WTC11 (cell line): ENCODE measurements at regions not wholly inside any gene's neighbourhood (a gene's known extent, or its start where the extent isn't known, plus 50 kb on each side); places are given as distances from the start of the nearest gene placed in this dataset.

ENCODE experiments used
- ATAC-seq: fragments of 200-7000 bp; cut with Tn5 transposase; 2 replicates; pipeline ENCODE4 v1.10.0; 2021; ENCODE audit warnings: mild to moderate bottlenecking, moderate library complexity
- CTCF ChIA-PET: fragments of 300-600 bp; sonication (Branson Sonifier 250); formaldehyde crosslinking; loops from one replicate; lab custom pipeline; 2021; ENCODE audit warnings: antibody characterized with exemption; lab: Charles Lee
- POLR2A ChIA-PET: fragments of 350-600 bp; sonication (Branson Sonifier 250); formaldehyde crosslinking; loops from one replicate; lab custom pipeline; 2021; ENCODE audit warnings: antibody characterized with exemption; lab: Charles Lee
- DNase-seq: peaks from one replicate; pipeline ENCODE4 v3.0.0; 2021; ENCODE audit warnings: low spot score
- H3K27ac Mint-ChIP-seq: 2 replicates; pipeline ENCODE4 v1.8.0; 2021; ENCODE audit warnings: mixed read lengths
- H3K27me3 Mint-ChIP-seq: 2 replicates; pipeline ENCODE4 v1.8.0; 2021; ENCODE audit warnings: low read depth, mild to moderate bottlenecking, moderate library complexity, mixed read lengths
- H3K36me3 Mint-ChIP-seq: 2 replicates; pipeline ENCODE4 v1.8.0; 2021; ENCODE audit warnings: mixed read lengths
- H3K4me1 Mint-ChIP-seq: 2 replicates; pipeline ENCODE4 v1.8.0; 2022; ENCODE audit warnings: mixed read lengths
- H3K4me3 Mint-ChIP-seq: 2 replicates; pipeline ENCODE4 v1.8.0; 2021; ENCODE audit warnings: mild to moderate bottlenecking, moderate library complexity, mixed read lengths
- H3K9me3 Mint-ChIP-seq: 2 replicates; pipeline ENCODE4 v1.8.0; 2021; ENCODE audit warnings: mixed read lengths
- AFF4 ChIP-seq: sonication (generic); formaldehyde crosslinking; IDR thresholded peaks from 2 replicates; pipeline ENCODE4 v1.8.1; 2023; ENCODE audit warnings: mild to moderate bottlenecking, missing genetic modification reagents, borderline replicate concordance
- AR ChIP-seq: fragments of 250-450 bp; sonication (Bioruptor Pico); IDR thresholded peaks from 2 replicates; pipeline ENCODE4 v1.9.0; 2021; ENCODE audit warnings: mild to moderate bottlenecking
- ATF3 ChIP-seq: sonication (generic); formaldehyde crosslinking; conservative IDR thresholded peaks from 2 replicates; pipeline ENCODE4 v1.8.1; 2022; ENCODE audit warnings: mild to moderate bottlenecking, missing genetic modification reagents
- ATF6 ChIP-seq: sonication (generic); formaldehyde crosslinking; IDR thresholded peaks from 2 replicates; pipeline ENCODE4 v1.8.1; 2023; ENCODE audit warnings: mild to moderate bottlenecking, missing genetic modification reagents
- CREM ChIP-seq: sonication (generic); formaldehyde crosslinking; IDR thresholded peaks from 2 replicates; pipeline ENCODE4 v1.8.1; 2022; ENCODE audit warnings: mild to moderate bottlenecking, missing genetic modification reagents, moderate library complexity
- GABPB1 ChIP-seq: sonication (generic); formaldehyde crosslinking; IDR thresholded peaks from 2 replicates; pipeline ENCODE4 v1.8.1; 2023; ENCODE audit warnings: mild to moderate bottlenecking, missing genetic modification reagents
- GRHL2 ChIP-seq: fragments of 250-450 bp; sonication (Bioruptor Pico); IDR thresholded peaks from 2 replicates; pipeline ENCODE4 v1.8.0; 2022; ENCODE audit warnings: mild to moderate bottlenecking, moderate library complexity; ENCODE audit not compliant: insufficient replicate concordance, severe bottlenecking
- JAZF1 ChIP-seq: fragments of 250-450 bp; sonication (Bioruptor Pico); IDR thresholded peaks from 2 replicates; pipeline ENCODE4 v1.9.0; 2021; ENCODE audit warnings: moderate library complexity, mild to moderate bottlenecking, inconsistent platforms
- NFE2L1 ChIP-seq: sonication (generic); formaldehyde crosslinking; IDR thresholded peaks from 2 replicates; pipeline ENCODE4 v1.8.1; 2023; ENCODE audit warnings: missing genetic modification reagents
- NR2C2 ChIP-seq: sonication (generic); formaldehyde crosslinking; IDR thresholded peaks from 2 replicates; pipeline ENCODE4 v1.8.0; 2022; ENCODE audit warnings: mild to moderate bottlenecking, missing genetic modification reagents
- NR3C1 ChIP-seq: sonication (generic); formaldehyde crosslinking; conservative IDR thresholded peaks from 2 replicates; pipeline ENCODE4 v1.8.1; 2023; ENCODE audit warnings: low read depth, mild to moderate bottlenecking, missing genetic modification reagents
- RORB ChIP-seq: fragments of 250-450 bp; sonication (Bioruptor Pico); IDR thresholded peaks from 2 replicates; pipeline ENCODE4 v1.9.0; 2021; ENCODE audit warnings: mild to moderate bottlenecking
- SMAD4 ChIP-seq: sonication (generic); formaldehyde crosslinking; IDR thresholded peaks from 2 replicates; pipeline ENCODE4 v1.8.0; 2022; ENCODE audit warnings: mild to moderate bottlenecking, missing genetic modification reagents
- TEAD4 ChIP-seq: sonication (generic); formaldehyde crosslinking; IDR thresholded peaks from 2 replicates; pipeline ENCODE4 v1.8.0; 2022; ENCODE audit warnings: mild to moderate bottlenecking, missing genetic modification reagents
- ZMAT4 ChIP-seq: fragments of 250-450 bp; sonication (Bioruptor Pico); IDR thresholded peaks from 2 replicates; pipeline ENCODE4 v1.9.0; 2021; ENCODE audit warnings: mild to moderate bottlenecking
- ZNF317 ChIP-seq: sonication (generic); formaldehyde crosslinking; IDR thresholded peaks from 2 replicates; pipeline ENCODE4 v1.8.1; 2023; ENCODE audit warnings: low read depth, mild to moderate bottlenecking, moderate library complexity, missing genetic modification reagents, borderline replicate concordance
- ZNF671 ChIP-seq: fragments of 250-450 bp; sonication (Bioruptor Pico); IDR thresholded peaks from 2 replicates; pipeline ENCODE4 v1.8.0; 2021; ENCODE audit warnings: mild to moderate bottlenecking
- ZSCAN18 ChIP-seq: fragments of 250-450 bp; sonication (Bioruptor Pico); IDR thresholded peaks from 2 replicates; pipeline ENCODE4 v2.1.2; 2022; ENCODE audit warnings: mild to moderate bottlenecking, moderate library complexity

GRCh38 chr12:103205906-103206305, 248.4 kb downstream of the ASCL1 start:
- Mint-ChIP-seq H3K9me3 (peaks cover 28% of the 10 kb centered on the region), H3K36me3 (no peaks in the 10 kb centered on the region; the same call in 1 of the 2 replicates), H3K27me3 (no peaks in the 10 kb centered on the region), H3K4me3 (no peak overlapping the region), H3K4me1 (no peaks in the 10 kb centered on the region), H3K27ac (no peak overlapping the region)
- ATAC-seq: no peak
- ChIA-PET CTCF (no interaction called here), POLR2A (no interaction called here)
- TF ChIP-seq NR3C1 (CRISPR knock-in tag) (no peak), CREM (CRISPR knock-in tag) (no peak), ZMAT4 (CRISPR knock-in tag) (no peak), SMAD4 (no peak), ATF3 (CRISPR knock-in tag) (no peak), AFF4 (CRISPR knock-in tag) (no peak), ZNF671 (no peak), GABPB1 (CRISPR knock-in tag) (no peak), RORB (CRISPR knock-in tag) (no peak), GRHL2 (CRISPR knock-in tag) (no peak), ZNF317 (CRISPR knock-in tag) (no peak), JAZF1 (CRISPR knock-in tag) (no peak), ATF6 (CRISPR knock-in tag) (no peak), TEAD4 (no peak), AR (CRISPR knock-in tag) (no peak), NR2C2 (CRISPR knock-in tag) (no peak), NFE2L1 (CRISPR knock-in tag) (no peak), ZSCAN18 (CRISPR knock-in tag) (no peak)
- no peak for DNase-seq
